SK-N-MC (cell line): ENCODE measurements at regions not wholly inside any gene's neighbourhood (a gene's known extent, or its start where the extent isn't known, plus 50 kb on each side); places are given as distances from the start of the nearest gene placed in this dataset.
"Not testable (repeated sequence)": the region's sequence is repeated elsewhere in the genome, so short reads cannot be mapped to it uniquely, and the experiment has no call there.

Experiments
- EZH2 ChIP-seq: fragments of 200-600 bp; sonication (generic); IDR thresholded peaks from one replicate; pipeline ENCODE4 v1.6.1; 2017; ENCODE audit warnings: antibody characterized with exemption
- FOXP2 ChIP-seq: optimal IDR thresholded peaks from 2 replicates; pipeline ENCODE3; 2011; ENCODE audit warnings: mild to moderate bottlenecking, moderate library complexity; ENCODE audit not compliant: insufficient read depth; ENCODE audit errors: extremely low read length, control extremely low read depth
- POLR2AphosphoS5 ChIP-seq: IDR thresholded peaks from 2 replicates; pipeline ENCODE4 v1.6.1; 2012; ENCODE audit warnings: mild to moderate bottlenecking, low read depth, low read length, borderline replicate concordance

DNA sequence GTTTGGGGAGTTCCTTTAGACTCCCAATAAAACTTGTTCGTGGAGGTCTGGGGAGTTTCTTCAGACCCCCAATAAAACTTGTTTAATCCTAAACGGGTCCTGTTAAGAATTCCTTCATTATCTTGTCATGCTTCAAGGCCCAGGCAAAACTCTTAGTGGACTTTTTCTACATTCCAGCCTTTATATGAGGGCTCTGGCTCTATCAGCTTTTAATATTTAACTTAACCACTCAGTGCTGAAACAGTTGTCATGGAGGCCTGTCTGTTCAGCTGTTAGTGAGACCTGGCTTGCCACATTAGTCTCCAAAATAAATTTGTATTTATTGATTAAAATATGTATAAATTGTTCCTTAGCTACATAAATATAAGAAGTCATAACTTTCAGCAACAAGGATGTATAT is 1385.1 kb downstream of the REEP3 start:
- TF ChIP-seq EZH2, POLR2AphosphoS5, FOXP2: not testable (repeated sequence)
